HG03432 (cell line): ENCODE measurements at regions not wholly inside any gene's neighbourhood (a gene's known extent, or its start where the extent isn't known, plus 50 kb on each side); places are given as distances from the start of the nearest gene placed in this dataset.
"Not testable (repeated sequence)": the region's sequence is repeated elsewhere in the genome, so short reads cannot be mapped to it uniquely, and the experiment has no call there.

Source experiments
- ATAC-seq: cut with Tn5 transposase; IDR thresholded peaks from one replicate; pipeline ENCODE4 v1.9.1; 2021; ENCODE audit warnings: mild to moderate bottlenecking, moderate library complexity; ENCODE audit not compliant: unreplicated experiment

GRCh38 chr16:63769211-63769610 lies 1352.7 kb downstream of the CDH11 start:
- no peak for ATAC-seq

- ATAC-seq: not testable (repeated sequence)
Measured at GRCh38 chr16:63760246-63760645, 1361.6 kb downstream of the CDH11 start.

- no peak for ATAC-seq
Measured at GRCh38 chr16:63752347-63752746, 1369.5 kb downstream of the CDH11 start.

GRCh38 chr16:63749276-63749675 lies 1372.6 kb downstream of the CDH11 start:
- ATAC-seq: no peak

- ATAC-seq: no peak
Measured at GRCh38 chr16:63745456-63745855, 1376.4 kb downstream of the CDH11 start.

GRCh38 chr16:63744077-63744874 lies 1377.6 kb downstream of the CDH11 start:
- no peak for ATAC-seq

GRCh38 chr16:63742150-63742549 lies 1379.7 kb downstream of the CDH11 start:
- ATAC-seq: no peak

GRCh38 chr16:63737633-63738032 lies 1384.2 kb downstream of the CDH11 start:
- no peak for ATAC-seq

- ATAC-seq: no peak
Measured at GRCh38 chr16:63735456-63735855, 1386.4 kb downstream of the CDH11 start.

- ATAC-seq: no peak
Measured at GRCh38 chr16:63720848-63721247, 1401.0 kb downstream of the CDH11 start.

- ATAC-seq: no peak
Measured at GRCh38 chr16:63719926-63720325, 1401.9 kb downstream of the CDH11 start.

- no peak for ATAC-seq
Measured at GRCh38 chr16:63717806-63718205, 1404.1 kb downstream of the CDH11 start.

- no peak for ATAC-seq
Measured at GRCh38 chr16:63714876-63715275, 1407.0 kb downstream of the CDH11 start.

- ATAC-seq: no peak
Measured at GRCh38 chr16:63712725-63713124, 1409.1 kb downstream of the CDH11 start.

- ATAC-seq: no peak
Measured at GRCh38 chr16:63703612-63704011, 1418.3 kb downstream of the CDH11 start.

GRCh38 chr16:63702981-63703590 lies 1418.8 kb downstream of the CDH11 start:
- no peak for ATAC-seq

GRCh38 chr16:63697736-63698135 lies 1424.1 kb downstream of the CDH11 start:
- no peak for ATAC-seq

GRCh38 chr16:63695347-63695746 lies 1426.5 kb downstream of the CDH11 start:
- ATAC-seq: no peak

GRCh38 chr16:63690961-63691360 lies 1430.9 kb downstream of the CDH11 start:
- no peak for ATAC-seq

- no peak for ATAC-seq
Measured at GRCh38 chr16:63690267-63690666, 1431.6 kb downstream of the CDH11 start.

- no peak for ATAC-seq
Measured at GRCh38 chr16:63689068-63689467, 1432.8 kb downstream of the CDH11 start.
